ENCODE measurements at regions not wholly inside any gene's neighbourhood (a gene's known extent, or its start where the extent isn't known, plus 50 kb on each side); places are given as distances from the start of the nearest gene placed in this dataset.

DNA sequence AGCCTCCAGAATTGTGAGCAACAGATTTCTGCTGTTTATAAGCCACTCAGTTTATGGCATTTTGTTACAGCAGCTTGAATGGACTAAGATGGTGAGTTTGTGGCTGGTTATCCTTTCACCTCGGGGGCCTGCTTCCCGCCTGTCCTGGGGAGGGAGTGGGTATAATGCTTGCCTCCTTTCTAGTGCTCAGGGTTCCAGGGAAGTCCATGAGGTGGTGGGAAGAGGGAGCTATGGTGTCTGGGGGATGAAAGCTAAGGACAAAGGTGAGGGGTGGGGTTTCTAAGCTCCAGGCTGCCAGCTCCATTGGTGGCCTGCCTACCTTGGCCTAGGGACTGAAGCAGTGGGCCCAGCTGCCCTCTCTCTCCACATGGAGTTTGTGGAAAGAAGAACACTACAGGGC, 50.2 kb upstream of the SDK2 start:
- TF ChIP-seq FOXK1 (CRISPR knock-in tag; IDR thresholded peaks at IDR 0.05) = no peak
- TF ChIP-seq ATF6 (CRISPR knock-in tag; IDR thresholded peaks at IDR 0.05) = no peak
